HEK293T (cell line): ENCODE measurements at regions not wholly inside any gene's neighbourhood (a gene's known extent, or its start where the extent isn't known, plus 50 kb on each side); places are given as distances from the start of the nearest gene placed in this dataset.

ENCODE experiments used
- CTCF ChIA-PET: fragments of 350-600 bp; formaldehyde crosslinking; extraction: SDS; loops from one replicate; lab custom pipeline; 2021; ENCODE audit warnings: antibody characterized with exemption, inconsistent platforms; lab: Yijun Ruan, JAX
- POLR2A ChIA-PET: fragments of 350-600 bp; formaldehyde crosslinking; extraction: SDS; loops from one replicate; lab custom pipeline; 2020; ENCODE audit warnings: antibody characterized with exemption, inconsistent platforms; lab: Yijun Ruan, JAX
- DNase-seq: peaks from one replicate; pipeline ENCODE4 v3.0.0; 2012; ENCODE audit warnings: mixed read lengths; ENCODE audit errors: extremely low spot score
- ARNT ChIP-seq: fragments of 450-650 bp; IDR thresholded peaks from 2 replicates; pipeline ENCODE4 v1.6.1; 2017; ENCODE audit warnings: mild to moderate bottlenecking
- BHLHE40 ChIP-seq: fragments of 450-650 bp; IDR thresholded peaks from 2 replicates; pipeline ENCODE4 v1.6.1; 2016; ENCODE audit warnings: mild to moderate bottlenecking, moderate library complexity, borderline replicate concordance
- CTBP1 ChIP-seq: fragments of 450-650 bp; IDR thresholded peaks from 2 replicates; pipeline ENCODE4 v1.6.1; 2016; ENCODE audit warnings: borderline replicate concordance
- ELF4 ChIP-seq: fragments of 450-650 bp; IDR thresholded peaks from 2 replicates; pipeline ENCODE4 v1.6.1; 2017; ENCODE audit warnings: antibody characterized with exemption
- FOXA1 ChIP-seq: fragments of 450-650 bp; IDR thresholded peaks from 2 replicates; pipeline ENCODE4 v1.6.1; 2016; ENCODE audit warnings: mild to moderate bottlenecking
- FOXK2 ChIP-seq: fragments of 450-650 bp; IDR thresholded peaks from 2 replicates; pipeline ENCODE4 v1.6.1; 2016; ENCODE audit warnings: mild to moderate bottlenecking
- FOXM1 ChIP-seq: fragments of 450-650 bp; IDR thresholded peaks from 2 replicates; pipeline ENCODE4 v1.6.1; 2017; ENCODE audit warnings: mild to moderate bottlenecking, borderline replicate concordance
- HDGF ChIP-seq: fragments of 450-650 bp; IDR thresholded peaks from 2 replicates; pipeline ENCODE4 v1.6.1; 2017; ENCODE audit warnings: antibody characterized with exemption, borderline replicate concordance
- L3MBTL2 ChIP-seq: fragments of 450-650 bp; conservative IDR thresholded peaks from 2 replicates; pipeline ENCODE4 v1.6.1; 2016; ENCODE audit warnings: mild to moderate bottlenecking
- LEF1 ChIP-seq: fragments of 450-650 bp; IDR thresholded peaks from 2 replicates; pipeline ENCODE4 v1.6.1; 2017; ENCODE audit warnings: mild to moderate bottlenecking, borderline replicate concordance
- NFRKB ChIP-seq: fragments of 450-650 bp; IDR thresholded peaks from 2 replicates; pipeline ENCODE4 v1.6.1; 2016; ENCODE audit warnings: mild to moderate bottlenecking, moderate library complexity
- PKNOX1 ChIP-seq: fragments of 450-650 bp; IDR thresholded peaks from 2 replicates; pipeline ENCODE4 v1.6.1; 2016
- SP1 ChIP-seq: fragments of 450-650 bp; IDR thresholded peaks from 2 replicates; pipeline ENCODE4 v1.6.1; 2017
- SUZ12 ChIP-seq: fragments of 450-650 bp; IDR thresholded peaks from 2 replicates; pipeline ENCODE4 v1.6.1; 2016; ENCODE audit warnings: mild to moderate bottlenecking
- TARDBP ChIP-seq: fragments of 450-650 bp; IDR thresholded peaks from 2 replicates; pipeline ENCODE4 v1.6.1; 2016
- ZNF384 ChIP-seq: fragments of 450-650 bp; IDR thresholded peaks from 2 replicates; pipeline ENCODE4 v1.6.1; 2016

- POLR2A ChIA-PET = no interaction called here
- no peak for TF ChIP-seq ELF4
- no peak for TF ChIP-seq TARDBP
- TF ChIP-seq ARNT = no peak
- no peak for TF ChIP-seq PKNOX1
- no peak for TF ChIP-seq FOXA1
- no peak for TF ChIP-seq SP1
- TF ChIP-seq L3MBTL2 = no peak
- TF ChIP-seq BHLHE40 = no peak
- TF ChIP-seq SUZ12 = no peak
- no peak for TF ChIP-seq NFRKB
- TF ChIP-seq FOXK2 = no peak
- no peak for TF ChIP-seq CTBP1
- no peak for TF ChIP-seq ZNF384
- TF ChIP-seq LEF1 = no peak
- no peak for TF ChIP-seq HDGF
- CTCF ChIA-PET = no interaction called here
- no peak for DNase-seq
Observed at GRCh38 chr3:181533811-181534210, 177.9 kb upstream of the SOX2 start.

DNA sequence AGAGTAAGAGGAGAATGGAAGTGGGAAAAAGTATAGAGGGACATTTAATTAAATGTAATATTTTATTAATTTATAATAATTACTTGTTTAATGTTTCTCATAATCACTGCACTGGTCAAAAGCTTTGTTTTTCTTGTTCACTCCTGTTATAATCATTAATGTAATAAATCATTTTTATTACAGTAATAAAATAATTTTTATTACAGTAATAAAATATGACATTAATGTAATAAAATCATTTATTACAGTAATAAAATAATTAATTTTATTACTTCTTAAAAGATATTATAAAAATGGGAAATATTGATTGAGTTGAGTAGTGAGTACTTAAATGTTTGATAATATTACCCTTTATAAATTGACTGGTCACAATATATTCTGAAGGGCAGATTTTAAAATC, 181.1 kb upstream of the SOX2 start:
- DNase-seq = no peak
- ChIA-PET CTCF (no interaction called here), POLR2A (no interaction called here)
- TF ChIP-seq SP1 (no peak), ZNF384 (no peak), HDGF (no peak), NFRKB (no peak), FOXK2 (no peak), CTBP1 (no peak), ARNT (no peak), ELF4 (no peak), FOXA1 (no peak), L3MBTL2 (no peak), LEF1 (no peak)

GRCh38 chr3:181521831-181522230, 189.9 kb upstream of the SOX2 start:
- ChIA-PET CTCF (no interaction called here), POLR2A (no interaction called here)
- TF ChIP-seq ARNT (no peak), SUZ12 (no peak), TARDBP (no peak), ELF4 (no peak), FOXA1 (no peak), NFRKB (no peak), L3MBTL2 (no peak), ZNF384 (no peak), FOXK2 (no peak), BHLHE40 (no peak), PKNOX1 (no peak), SP1 (no peak)

DNA sequence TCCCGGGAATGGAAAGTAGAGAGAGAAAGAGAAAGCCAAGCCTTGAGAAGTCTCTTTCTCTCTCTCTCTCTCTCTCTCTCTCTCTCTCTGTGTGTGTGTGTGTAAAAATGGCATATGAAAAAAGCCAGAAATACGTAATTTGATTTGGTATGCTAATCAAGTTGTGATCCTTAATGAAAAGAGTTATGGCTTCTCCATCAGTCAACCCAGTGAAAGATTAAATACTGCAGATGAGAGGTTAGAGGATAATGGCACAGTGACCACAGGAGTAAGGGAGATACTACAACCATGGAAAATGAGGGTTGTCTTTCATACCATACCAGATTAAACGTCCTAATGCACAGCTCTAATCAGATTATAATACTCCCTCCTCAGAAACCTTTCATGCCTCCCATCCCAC, 193.5 kb upstream of the SOX2 start:
- no peak for DNase-seq
- no peak for TF ChIP-seq ARNT
- TF ChIP-seq LEF1 = no peak
- TF ChIP-seq FOXA1 = no peak
- no peak for TF ChIP-seq SUZ12
- no peak for TF ChIP-seq HDGF
- TF ChIP-seq FOXM1 = no peak
- TF ChIP-seq FOXK2 = no peak
- no peak for TF ChIP-seq TARDBP
- no peak for TF ChIP-seq L3MBTL2
- TF ChIP-seq ZNF384 = no peak
- no peak for TF ChIP-seq BHLHE40
- no peak for TF ChIP-seq CTBP1
- no peak for TF ChIP-seq NFRKB
- TF ChIP-seq ELF4 = no peak
- no peak for TF ChIP-seq SP1
- TF ChIP-seq PKNOX1 = no peak
- ChIA-PET CTCF (no interaction called here), POLR2A (no interaction called here)

More at GRCh38 chr3:181521831-181522230, 189.9 kb upstream of the SOX2 start:
- no peak for DNase-seq

DNA sequence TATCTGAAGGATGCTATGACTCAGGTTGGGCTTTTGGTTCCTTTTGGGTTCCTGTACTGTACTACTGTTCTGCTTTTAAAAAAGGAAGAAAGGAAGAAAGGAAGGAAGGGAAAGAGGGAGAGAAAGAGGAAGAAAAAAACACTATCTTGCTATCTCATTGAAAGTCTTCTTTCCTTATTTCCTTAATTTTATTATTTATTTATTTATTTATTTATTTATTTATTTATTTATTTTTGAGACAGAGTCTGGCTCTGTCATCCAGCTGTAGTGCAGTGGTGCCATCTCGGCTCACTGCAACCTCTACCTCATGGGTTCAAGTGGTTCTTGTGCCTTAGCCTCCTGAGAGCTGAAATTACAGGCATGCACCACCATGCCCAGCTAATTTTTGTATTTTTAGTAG, 198.9 kb upstream of the SOX2 start:
- CTCF ChIA-PET = no interaction called here

More for the DNA sequence above, 198.9 kb upstream of the SOX2 start:
- TF ChIP-seq ZNF384 (no peak), FOXK2 (no peak), FOXA1 (no peak), BHLHE40 (no peak), ARNT (no peak), NFRKB (no peak), HDGF (no peak), SP1 (no peak), CTBP1 (no peak), TARDBP (no peak), L3MBTL2 (no peak), SUZ12 (no peak), ELF4 (no peak), FOXM1 (no peak), PKNOX1 (no peak), LEF1 (no peak)
- POLR2A ChIA-PET = no interaction called here
- no peak for DNase-seq
